CD4-positive, alpha-beta T cell treated with Interferon alpha-2 for 1 hour (primary cell): ENCODE measurements at regions not wholly inside any gene's neighbourhood (a gene's known extent, or its start where the extent isn't known, plus 50 kb on each side); places are given as distances from the start of the nearest gene placed in this dataset.

ENCODE experiments used
- DNase-seq, 2 donors: peaks; one replicate each; pipeline ENCODE4 v3.0.0-alpha.2; 2020 to 2022

- DNase-seq: no peak
Measured at GRCh38 chr11:112357488-112357887, 96.8 kb upstream of the PLET1 start.

GRCh38 chr11:112361396-112361795, 100.7 kb upstream of the PLET1 start:
- no peak for DNase-seq

- DNase-seq: no peak
Measured at GRCh38 chr11:112363527-112363926, 102.9 kb upstream of the PLET1 start.

DNA sequence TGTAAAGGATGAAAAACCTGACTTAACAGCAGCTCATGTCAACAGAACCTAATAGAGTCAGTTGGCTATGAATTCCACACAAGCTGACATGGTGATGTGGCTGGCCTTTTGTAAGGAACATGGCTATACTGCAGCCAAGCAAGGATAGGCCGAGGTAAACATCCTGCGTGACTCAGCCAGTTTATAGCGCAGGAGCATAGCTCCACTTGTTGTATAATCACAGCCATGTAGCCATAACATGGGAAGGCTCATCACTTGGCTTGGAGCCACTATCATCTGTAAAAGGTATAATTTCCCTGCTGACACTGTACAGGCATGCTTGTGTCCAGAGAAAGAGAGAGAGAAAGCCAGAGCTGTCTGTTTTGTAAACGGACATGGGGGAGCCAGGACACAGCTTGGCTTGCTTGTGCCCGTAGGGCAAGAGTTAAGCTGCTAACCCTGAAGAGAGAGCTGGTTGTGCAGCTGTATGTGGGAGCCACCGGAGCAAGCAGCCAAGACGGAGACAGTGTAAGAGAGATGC, 104.4 kb upstream of the PLET1 start:
- no peak for DNase-seq

DNA sequence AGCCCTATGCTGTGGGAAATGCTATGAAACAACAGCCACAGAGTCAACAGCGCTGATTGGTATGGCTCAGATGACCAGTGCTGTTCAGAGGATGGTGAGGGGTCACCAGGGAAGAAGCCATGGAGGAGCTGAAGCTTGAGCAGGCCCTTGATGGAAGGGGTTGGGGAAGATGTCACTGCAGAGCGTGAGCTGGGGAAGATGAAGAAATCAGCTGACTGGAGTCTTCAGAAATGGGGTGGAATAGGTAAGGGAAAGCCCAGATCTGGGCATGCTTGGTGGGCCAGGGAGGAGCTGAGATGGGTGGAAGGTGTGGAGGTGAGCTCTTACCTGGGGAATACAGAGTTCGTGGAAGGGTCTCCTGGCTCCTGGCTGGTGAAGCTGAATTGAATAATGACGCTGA, 105.4 kb upstream of the PLET1 start:
- no peak for DNase-seq

DNA sequence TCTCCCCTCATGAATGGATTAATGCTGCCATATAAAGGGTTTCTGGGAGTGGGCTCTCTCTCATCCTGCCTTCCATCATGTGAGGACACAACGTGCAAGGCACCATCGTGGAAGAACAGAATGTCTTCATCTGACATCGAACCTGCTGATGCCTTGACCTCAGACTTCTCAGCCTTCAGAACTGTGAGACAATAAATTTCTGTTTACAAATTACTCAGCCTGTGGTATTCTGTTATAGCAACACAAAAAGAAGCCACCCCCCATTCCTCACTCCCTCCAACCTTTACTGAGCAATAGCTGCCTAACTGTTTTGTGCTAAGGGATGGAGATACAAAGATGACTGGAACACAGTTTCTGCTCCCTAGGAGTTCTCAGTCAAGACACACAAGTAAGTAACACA, 106.1 kb upstream of the PLET1 start:
- DNase-seq: no peak

- no peak for DNase-seq
Measured at GRCh38 chr11:112367461-112367860, 106.8 kb upstream of the PLET1 start.

DNA sequence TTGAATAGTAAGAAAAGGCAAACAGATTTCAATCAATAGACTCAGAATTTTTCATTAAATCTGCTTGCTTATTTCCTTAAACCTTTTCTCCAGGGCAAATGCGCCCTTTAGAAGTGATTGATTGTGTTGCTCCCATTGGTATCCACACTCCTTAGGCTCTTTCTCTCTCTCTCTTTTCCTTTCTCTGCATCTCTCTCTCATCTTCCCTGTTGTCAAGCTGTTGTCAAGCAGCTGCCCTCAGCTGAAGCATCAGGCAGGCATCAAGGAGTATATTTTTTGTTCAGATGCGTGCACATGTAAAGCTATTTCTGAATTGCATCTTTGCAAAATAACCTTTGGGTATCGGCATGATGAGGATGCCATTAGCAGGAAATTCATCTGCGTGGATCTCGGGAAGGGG, 107.2 kb upstream of the PLET1 start:
- no peak for DNase-seq

GRCh38 chr11:112368381-112368780, 107.7 kb upstream of the PLET1 start:
- no peak for DNase-seq

- DNase-seq: no peak
Measured at GRCh38 chr11:112369374-112369773, 108.7 kb upstream of the PLET1 start.

GRCh38 chr11:112369916-112370315, 109.3 kb upstream of the PLET1 start:
- no peak for DNase-seq

DNA sequence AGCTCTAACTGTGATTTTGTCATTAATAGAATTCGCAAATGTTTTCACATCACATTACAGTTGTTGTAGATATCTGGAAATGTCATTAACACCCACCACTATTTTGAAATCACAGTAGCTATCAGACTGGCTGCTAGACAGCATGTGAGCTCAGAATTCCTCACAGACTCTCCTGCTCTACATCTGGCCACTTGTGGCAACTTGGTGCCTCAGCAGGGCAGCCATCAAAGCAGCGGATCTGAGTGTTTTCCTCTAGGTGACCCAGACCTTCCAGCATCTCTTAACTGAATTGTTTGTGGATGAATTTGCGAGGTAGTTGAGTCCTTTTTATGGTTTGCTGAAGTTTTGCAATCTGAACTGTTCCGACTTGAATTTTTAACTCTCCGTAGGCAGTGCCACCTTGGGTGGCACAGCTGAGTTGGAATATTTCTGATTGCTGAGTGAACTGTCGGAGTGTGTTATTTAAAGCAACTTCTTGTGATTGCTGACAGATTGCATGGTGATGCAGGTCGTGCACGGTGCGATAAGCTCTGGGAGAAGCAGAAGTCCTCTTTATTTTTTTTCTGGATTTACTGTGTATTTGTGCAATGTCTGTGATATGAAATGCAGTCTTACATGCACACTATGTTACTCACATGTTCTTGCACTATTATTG, 114.0 kb upstream of the PLET1 start:
- no peak for DNase-seq

DNA sequence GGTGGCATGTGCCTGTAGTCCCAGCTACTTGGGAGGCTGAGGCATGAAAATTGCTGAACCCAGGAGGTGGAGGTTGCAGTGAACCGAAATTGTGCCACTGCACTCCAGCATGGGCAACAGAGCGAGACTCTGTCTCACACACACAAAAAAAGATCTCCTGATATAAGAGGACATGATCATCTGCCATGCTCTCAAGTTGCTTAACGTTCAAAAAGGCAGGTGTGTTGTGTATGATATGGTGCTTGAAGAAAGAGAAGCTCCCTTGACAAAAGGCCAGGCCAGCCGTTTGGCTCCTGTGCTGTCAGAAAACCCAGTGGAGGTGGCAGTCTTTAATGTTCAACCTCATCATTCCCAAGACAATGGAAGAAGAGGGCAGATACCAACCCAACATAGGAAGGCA, 117.3 kb upstream of the PLET1 start:
- no peak for DNase-seq

- DNase-seq: no peak
Measured at GRCh38 chr11:112380464-112380863, 119.8 kb upstream of the PLET1 start.

- no peak for DNase-seq
Measured at GRCh38 chr11:112381578-112381977, 120.9 kb upstream of the PLET1 start.

DNA sequence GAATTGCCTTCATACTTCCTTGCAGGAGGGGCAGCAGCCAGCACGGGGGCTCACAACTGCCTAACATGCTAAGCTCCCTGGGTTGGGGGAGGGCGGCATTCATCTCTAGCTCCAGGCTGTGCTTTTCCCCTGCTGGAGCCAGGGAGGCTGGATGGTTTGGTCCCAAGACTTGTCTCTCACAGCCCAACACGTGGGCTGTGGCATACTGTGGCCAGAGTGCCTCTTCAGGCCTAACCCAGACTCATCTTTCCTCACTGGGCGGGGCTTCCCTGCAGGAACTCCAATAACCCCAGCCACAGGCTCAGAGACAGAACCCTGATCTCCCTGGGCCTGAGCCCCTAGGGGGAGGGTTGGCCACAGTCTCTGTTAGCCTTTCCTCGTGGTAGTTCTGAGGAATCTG, 121.9 kb upstream of the PLET1 start:
- DNase-seq: no peak

- no peak for DNase-seq
Measured at GRCh38 chr11:112388496-112388895, 127.8 kb upstream of the PLET1 start.

GRCh38 chr11:112391086-112391485, 130.4 kb upstream of the PLET1 start:
- no peak for DNase-seq

DNA sequence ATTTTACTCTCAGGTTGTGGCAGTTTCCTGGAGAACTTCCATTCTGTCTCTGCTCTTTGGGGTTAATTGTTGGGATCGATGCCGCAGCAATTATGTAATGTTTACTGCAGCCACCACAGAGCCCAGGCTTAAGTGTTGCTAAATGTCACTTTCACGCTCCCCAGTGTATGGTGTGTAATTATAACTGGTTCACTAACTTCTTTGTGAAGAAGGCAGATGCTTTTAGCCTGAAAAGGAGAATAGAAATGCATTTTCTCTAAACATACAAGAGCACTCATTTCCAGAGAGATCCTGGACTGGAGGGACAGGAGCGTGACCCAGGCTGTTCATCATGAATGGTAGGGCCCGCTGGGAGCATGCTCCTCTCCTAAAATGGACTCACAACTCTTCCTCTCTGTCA, 132.2 kb upstream of the PLET1 start:
- DNase-seq: no peak

DNA sequence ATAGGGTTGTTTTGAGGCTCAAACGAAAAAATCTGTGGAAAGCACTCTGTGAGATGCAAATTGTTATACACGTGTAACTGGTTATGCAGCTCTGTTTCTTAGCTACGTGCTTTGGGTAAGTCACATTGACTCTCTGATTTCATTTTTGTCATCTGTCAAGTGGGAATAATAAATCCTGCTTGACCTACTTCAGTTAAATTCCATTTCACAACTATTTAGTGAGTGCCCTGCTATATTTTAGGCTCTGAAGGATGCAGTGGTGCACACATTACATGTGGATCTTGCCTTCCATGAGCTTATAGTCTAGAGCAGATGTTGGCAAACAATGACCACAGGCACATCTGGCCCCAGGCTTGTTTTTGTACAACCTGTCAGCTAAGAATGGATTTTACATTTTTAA, 133.6 kb upstream of the PLET1 start:
- DNase-seq: no peak

- no peak for DNase-seq
Measured at GRCh38 chr11:112396076-112396475, 135.4 kb upstream of the PLET1 start.

GRCh38 chr11:112398798-112399478, 138.3 kb upstream of the PLET1 start:
- no peak for DNase-seq

GRCh38 chr11:112400476-112401014, 139.9 kb upstream of the PLET1 start:
- DNase-seq: no peak

DNA sequence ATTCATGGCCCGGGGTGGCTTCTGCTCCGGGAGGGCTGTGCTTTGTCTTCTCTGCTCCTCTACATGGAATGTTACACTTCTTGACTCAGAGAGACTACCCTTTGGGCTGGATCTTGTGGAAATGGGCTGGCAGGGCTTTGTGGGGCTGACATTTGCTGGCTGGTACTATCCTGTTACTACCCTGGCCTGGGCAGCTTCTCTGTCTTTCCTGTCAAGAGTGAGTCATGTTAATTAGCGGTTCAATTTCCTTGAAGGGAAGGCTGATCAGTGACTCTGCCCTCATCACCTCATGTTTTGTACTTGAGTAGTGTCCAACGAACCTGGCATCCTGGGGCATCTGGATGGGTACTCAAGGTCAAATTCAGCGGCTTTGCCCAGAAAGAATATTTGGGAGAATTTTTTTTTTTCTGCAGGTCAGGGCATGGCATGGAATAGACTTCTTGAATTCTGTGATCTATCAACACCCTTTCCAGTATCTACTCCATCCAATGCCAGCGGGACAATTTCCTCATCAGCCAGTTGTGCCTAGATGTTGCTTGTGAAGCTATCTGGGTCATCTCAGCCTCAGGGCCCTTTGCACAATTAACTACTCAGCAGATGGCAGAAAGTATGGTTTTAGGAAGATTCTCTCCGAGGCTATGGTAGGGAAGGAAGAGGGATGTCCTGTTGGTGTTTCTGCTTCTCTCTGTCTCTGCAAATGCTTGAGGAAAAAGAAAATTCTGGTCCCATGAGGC, 140.5 kb upstream of the PLET1 start:
- no peak for DNase-seq
